Endodermal cell (in vitro differentiated cells): ENCODE measurements at regions not wholly inside any gene's neighbourhood (a gene's known extent, or its start where the extent isn't known, plus 50 kb on each side); places are given as distances from the start of the nearest gene placed in this dataset.

Experiments
- DNase-seq: peaks from one replicate; pipeline ENCODE4 v3.0.0-alpha.2; 2017
- H3K27ac ChIP-seq: 2 replicates; pipeline ENCODE4 v1.5.1; 2013; ENCODE audit warnings: mild to moderate bottlenecking, low read depth, low read length, moderate library complexity
- H3K27me3 ChIP-seq: 2 replicates; pipeline ENCODE4 v1.6.1; 2013; ENCODE audit warnings: mild to moderate bottlenecking, low read length, moderate library complexity; ENCODE audit not compliant: insufficient read depth, control insufficient read depth, poor library complexity, severe bottlenecking
- H3K36me3 ChIP-seq: 2 replicates; pipeline ENCODE4 v1.7.0; 2013; ENCODE audit warnings: mild to moderate bottlenecking, low read length, moderate library complexity; ENCODE audit not compliant: control insufficient read depth, insufficient read depth
- H3K4me1 ChIP-seq: one replicate; pipeline ENCODE4 v1.7.0; 2013; ENCODE audit warnings: low read length; ENCODE audit not compliant: control insufficient read depth, insufficient read depth
- H3K4me3 ChIP-seq: 2 replicates; pipeline ENCODE4 v1.5.1; 2013; ENCODE audit warnings: mild to moderate bottlenecking, low read length, moderate library complexity
- H3K9ac ChIP-seq: 2 replicates; pipeline ENCODE4 v1.6.1; 2013; ENCODE audit warnings: mild to moderate bottlenecking, low read length, moderate library complexity; ENCODE audit not compliant: poor library complexity, severe bottlenecking; ENCODE audit errors: extremely low read depth
- H3K9me3 ChIP-seq: 2 replicates; pipeline ENCODE4 v1.6.1; 2013; ENCODE audit warnings: mild to moderate bottlenecking, low read length, moderate library complexity; ENCODE audit not compliant: control insufficient read depth
- H3K27ac Mint-ChIP-seq: 2 replicates; pipeline ENCODE4 v1.8.0; 2020; ENCODE audit warnings: mixed read lengths
- H3K27me3 Mint-ChIP-seq: 2 replicates; pipeline ENCODE4 v1.8.0; 2021; ENCODE audit warnings: mild to moderate bottlenecking, mixed read lengths; ENCODE audit not compliant: insufficient read depth
- H3K36me3 Mint-ChIP-seq: 2 replicates; pipeline ENCODE4 v1.8.0; 2020; ENCODE audit warnings: low read depth, mixed read lengths
- H3K4me1 Mint-ChIP-seq: 2 replicates; pipeline ENCODE4 v1.8.0; 2020; ENCODE audit warnings: mixed read lengths
- H3K4me3 Mint-ChIP-seq: 2 replicates; pipeline ENCODE4 v1.8.0; 2020; ENCODE audit warnings: mild to moderate bottlenecking, moderate library complexity, mixed read lengths
- H3K9me3 Mint-ChIP-seq: 2 replicates; pipeline ENCODE4 v1.8.0; 2020; ENCODE audit warnings: mild to moderate bottlenecking, mixed read lengths
- WGBS, 2 experiments: methylation state at CpG; one replicate each; pipeline versions ENCODE4 v1.1.5 to v1.1.7; 2013; ENCODE audit warnings: missing lambda C conversion rate in 2 of 2, mixed read lengths in 1 of 2; ENCODE audit not compliant: insufficient coverage in 1 of 2, insufficient read length in 1 of 2; 5-methylcytosine and 5-hydroxymethylcytosine counted together
- TF ChIP-seq, protein P1 (sequence below): fragments of 200-600 bp; sonication (generic); conservative IDR thresholded peaks from 2 replicates; pipeline ENCODE4 v1.5.0; 2021; ENCODE audit warnings: antibody characterized with exemption, mild to moderate bottlenecking

GRCh38 chr13:88257706-88258105 lies 586.5 kb downstream of the SLITRK5 start:
- H3K36me3 Mint-ChIP-seq = no peaks in the 10 kb centered on the region
- Histone ChIP-seq H3K9me3 (no peaks in the 10 kb centered on the region), H3K4me3 (no peak overlapping the region), H3K9ac (no peak overlapping the region), H3K27ac (no peak overlapping the region), H3K4me1 (no peaks in the 10 kb centered on the region), H3K27me3 (no peaks in the 10 kb centered on the region), H3K36me3 (no peaks in the 10 kb centered on the region)
- 92% methylated on average over 2 of the region's 3 CpGs; no CpG with 5 or more reads in 1 of the 2 experiments for WGBS, 2 experiments
- no peak overlapping the region for H3K27ac Mint-ChIP-seq
- H3K4me1 Mint-ChIP-seq = no peaks in the 10 kb centered on the region
- DNase-seq = no peak
- H3K9me3 Mint-ChIP-seq = no peaks in the 10 kb centered on the region
- TF ChIP-seq, protein P1, sequence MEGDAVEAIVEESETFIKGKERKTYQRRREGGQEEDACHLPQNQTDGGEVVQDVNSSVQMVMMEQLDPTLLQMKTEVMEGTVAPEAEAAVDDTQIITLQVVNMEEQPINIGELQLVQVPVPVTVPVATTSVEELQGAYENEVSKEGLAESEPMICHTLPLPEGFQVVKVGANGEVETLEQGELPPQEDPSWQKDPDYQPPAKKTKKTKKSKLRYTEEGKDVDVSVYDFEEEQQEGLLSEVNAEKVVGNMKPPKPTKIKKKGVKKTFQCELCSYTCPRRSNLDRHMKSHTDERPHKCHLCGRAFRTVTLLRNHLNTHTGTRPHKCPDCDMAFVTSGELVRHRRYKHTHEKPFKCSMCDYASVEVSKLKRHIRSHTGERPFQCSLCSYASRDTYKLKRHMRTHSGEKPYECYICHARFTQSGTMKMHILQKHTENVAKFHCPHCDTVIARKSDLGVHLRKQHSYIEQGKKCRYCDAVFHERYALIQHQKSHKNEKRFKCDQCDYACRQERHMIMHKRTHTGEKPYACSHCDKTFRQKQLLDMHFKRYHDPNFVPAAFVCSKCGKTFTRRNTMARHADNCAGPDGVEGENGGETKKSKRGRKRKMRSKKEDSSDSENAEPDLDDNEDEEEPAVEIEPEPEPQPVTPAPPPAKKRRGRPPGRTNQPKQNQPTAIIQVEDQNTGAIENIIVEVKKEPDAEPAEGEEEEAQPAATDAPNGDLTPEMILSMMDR = no peak
- H3K4me3 Mint-ChIP-seq = no peak overlapping the region
- H3K27me3 Mint-ChIP-seq = no peaks in the 10 kb centered on the region

DNA sequence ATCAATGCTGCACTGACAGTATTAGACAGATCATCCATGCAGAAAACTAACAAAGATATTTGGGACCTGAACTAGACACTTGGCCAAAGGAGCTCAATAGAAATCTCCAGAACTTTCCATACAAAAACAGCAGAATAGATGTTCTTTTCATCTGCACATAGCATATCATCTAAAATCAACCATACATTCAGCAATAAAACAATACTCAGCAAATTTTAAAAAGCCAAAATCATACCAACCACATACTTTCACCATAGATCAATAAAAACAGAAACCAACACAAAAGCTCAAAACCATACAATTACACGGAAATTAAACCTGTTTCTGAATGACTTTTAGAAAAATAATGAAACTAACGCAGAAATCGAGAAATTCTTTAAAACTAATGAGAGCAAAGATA lies 592.6 kb downstream of the SLITRK5 start:
- Mint-ChIP-seq H3K9me3 (no peaks in the 10 kb centered on the region), H3K27ac (no peak overlapping the region), H3K36me3 (no peaks in the 10 kb centered on the region), H3K4me3 (no peak overlapping the region), H3K27me3 (no peaks in the 10 kb centered on the region), H3K4me1 (no peaks in the 10 kb centered on the region)
- Histone ChIP-seq H3K27ac (no peak overlapping the region), H3K9ac (no peak overlapping the region), H3K27me3 (no peaks in the 10 kb centered on the region), H3K4me1 (no peaks in the 10 kb centered on the region), H3K36me3 (no peaks in the 10 kb centered on the region), H3K9me3 (no peaks in the 10 kb centered on the region), H3K4me3 (no peak overlapping the region)
- 94% methylated on average over 3 of the region's 3 CpGs; no CpG with 5 or more reads in 1 of the 2 experiments for WGBS, 2 experiments
- no peak for DNase-seq
- TF ChIP-seq, protein P1 = no peak

DNA sequence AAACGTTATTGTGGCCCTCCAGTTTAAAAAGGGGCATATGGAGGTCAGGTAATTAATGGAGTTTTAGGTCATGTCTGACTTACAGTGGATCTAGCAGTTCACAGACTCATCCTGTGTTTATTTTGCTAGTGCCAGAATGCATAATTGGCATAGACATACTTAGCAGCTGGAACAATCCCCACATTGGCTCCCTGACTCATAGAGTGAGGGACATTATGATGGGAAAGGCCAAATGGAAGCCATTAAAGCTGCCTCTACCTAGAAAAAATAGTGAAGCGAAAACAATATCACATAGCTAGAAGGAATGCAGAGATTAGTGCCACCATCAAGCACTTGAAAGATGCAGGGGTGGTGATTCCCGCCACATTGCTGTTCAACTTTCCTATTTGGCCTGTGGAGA lies 610.7 kb downstream of the SLITRK5 start:
- Histone ChIP-seq H3K9ac (no peak overlapping the region), H3K9me3 (peaks cover 14% of the 10 kb centered on the region), H3K4me1 (no peaks in the 10 kb centered on the region), H3K36me3 (no peaks in the 10 kb centered on the region), H3K27ac (no peak overlapping the region), H3K27me3 (no peaks in the 10 kb centered on the region), H3K4me3 (no peak overlapping the region)
- no peak overlapping the region for H3K27ac Mint-ChIP-seq
- no peak for DNase-seq
- H3K4me1 Mint-ChIP-seq = no peaks in the 10 kb centered on the region
- peaks cover 28% of the 10 kb centered on the region for H3K9me3 Mint-ChIP-seq
- TF ChIP-seq, protein P1 = no peak
- peaks cover 3% of the 10 kb centered on the region for H3K36me3 Mint-ChIP-seq
- no peak overlapping the region for H3K4me3 Mint-ChIP-seq
- WGBS, 2 experiments = 85 to 92% methylated on average over 2 to 3 of the region's 3 CpGs
- no peaks in the 10 kb centered on the region for H3K27me3 Mint-ChIP-seq
